Fibroblast of lung (primary cell): ENCODE measurements at regions not wholly inside any gene's neighbourhood (a gene's known extent, or its start where the extent isn't known, plus 50 kb on each side); places are given as distances from the start of the nearest gene placed in this dataset.

Experiments used
- DNase-seq, 2 donors: peaks; one replicate each; pipeline versions ENCODE4 v3.0.0 to v3.0.0-alpha.2; 2010; ENCODE audit warnings: low read depth in 2 of 2
- H2AFZ ChIP-seq: 2 replicates; pipeline ENCODE4 v1.5.1; 2012; ENCODE audit warnings: low read length, control low read depth, inconsistent platforms
- H3K27ac ChIP-seq: 2 replicates; pipeline ENCODE4 v1.5.1; 2011; ENCODE audit warnings: low read length, control low read depth; ENCODE audit not compliant: insufficient read depth
- H3K27me3 ChIP-seq: 2 replicates; pipeline ENCODE4 v1.5.1; 2011; ENCODE audit warnings: mild to moderate bottlenecking, low read length; ENCODE audit not compliant: control insufficient read depth, insufficient read depth
- H3K36me3 ChIP-seq: 2 replicates; pipeline ENCODE4 v1.5.1; 2011; ENCODE audit warnings: low read length; ENCODE audit not compliant: control insufficient read depth, insufficient read depth
- H3K4me1 ChIP-seq: 2 replicates; pipeline ENCODE4 v1.5.1; 2011; ENCODE audit warnings: low read length; ENCODE audit not compliant: control insufficient read depth, insufficient read depth; ENCODE audit errors: extremely low read depth
- H3K4me2 ChIP-seq: 2 replicates; pipeline ENCODE4 v1.5.1; 2011; ENCODE audit warnings: low read length, control low read depth; ENCODE audit not compliant: insufficient read depth; ENCODE audit errors: extremely low read depth
- H3K4me3 ChIP-seq, 4 experiments: fragments of 200-600 bp in 1 of 4; sonication (generic) in 1 of 4; replicated peaks in 1 of 4; 2 replicates each; pipeline ENCODE4 v1.5.1; 2011 to 2016; ENCODE audit warnings: low read length in 4 of 4, low read depth in 3 of 4, mild to moderate bottlenecking in 3 of 4, control low read depth in 2 of 4, inconsistent platforms in 1 of 4, mixed read lengths in 1 of 4; ENCODE audit not compliant: insufficient read depth in 1 of 4; ENCODE audit errors: control extremely low read depth in 1 of 4
- H3K79me2 ChIP-seq: 2 replicates; pipeline ENCODE4 v1.5.1; 2012; ENCODE audit warnings: mild to moderate bottlenecking, low read length, inconsistent platforms; ENCODE audit not compliant: control insufficient read depth, insufficient read depth
- H3K9ac ChIP-seq: 2 replicates; pipeline ENCODE4 v1.5.1; 2011; ENCODE audit warnings: mild to moderate bottlenecking, low read length, control low read depth; ENCODE audit not compliant: insufficient read depth
- H3K9me3 ChIP-seq: 2 replicates; pipeline ENCODE4 v1.5.1; 2012; ENCODE audit warnings: low read depth, low read length; ENCODE audit not compliant: control insufficient read depth, insufficient read depth
- H4K20me1 ChIP-seq: 2 replicates; pipeline ENCODE4 v1.5.1; 2011; ENCODE audit warnings: low read length; ENCODE audit not compliant: control insufficient read depth, insufficient read depth; ENCODE audit errors: extremely low read depth
- CTCF ChIP-seq, 2 donors: IDR thresholded peaks in 1 of 2; conservative IDR thresholded peaks in 1 of 2; 1 replicate in 1 of 2; 2 replicates in 1 of 2; pipeline ENCODE4 v1.5.1; 2011 to 2012; ENCODE audit warnings: low read length in 2 of 2, control low read depth in 1 of 2, inconsistent platforms in 1 of 2, low read depth in 1 of 2, mild to moderate bottlenecking in 1 of 2
- EZH2 ChIP-seq: IDR thresholded peaks from 2 replicates; pipeline ENCODE4 v1.5.1; 2012; ENCODE audit warnings: low read length, control low read depth, mild to moderate bottlenecking; ENCODE audit errors: missing control alignments

GRCh38 chrX:45660477-45660876, 459.8 kb upstream of the DIPK2B start:
- H3K4me2 ChIP-seq, result no peak overlapping the region
- no peaks in the 10 kb centered on the region for H3K27me3 ChIP-seq
- H4K20me1 ChIP-seq, result no peaks in the 10 kb centered on the region
- no peaks in the 10 kb centered on the region for H3K4me1 ChIP-seq
- TF ChIP-seq EZH2 (no peak), CTCF (conservative IDR thresholded peaks at IDR 0.05 in 1 of 2, IDR thresholded peaks at IDR 0.05 in 1 of 2; ENCODE audit: low read depth in 1 of 2, low read length in 2 of 2) (no peak)
- H3K9ac ChIP-seq, result no peak overlapping the region
- no peak overlapping the region for H3K27ac ChIP-seq
- no peaks in the 10 kb centered on the region for H3K79me2 ChIP-seq
- H3K36me3 ChIP-seq, result no peaks in the 10 kb centered on the region
- DNase-seq, result no peak
- no peak overlapping the region for H2AFZ ChIP-seq
- no peaks in the 10 kb centered on the region for H3K9me3 ChIP-seq
- no peak overlapping the region for H3K4me3 ChIP-seq

- no peak overlapping the region for H2AFZ ChIP-seq
- no peaks in the 10 kb centered on the region for H3K36me3 ChIP-seq
- H3K27me3 ChIP-seq, result no peaks in the 10 kb centered on the region
- H3K4me3 ChIP-seq, result no peak overlapping the region
- H4K20me1 ChIP-seq, result no peaks in the 10 kb centered on the region
- H3K9ac ChIP-seq, result no peak overlapping the region
- H3K9me3 ChIP-seq, result no peaks in the 10 kb centered on the region
- no peak for TF ChIP-seq EZH2
- no peak for TF ChIP-seq CTCF (conservative IDR thresholded peaks at IDR 0.05 in 1 of 2, IDR thresholded peaks at IDR 0.05 in 1 of 2; ENCODE audit: low read depth in 1 of 2, low read length in 2 of 2)
- H3K4me2 ChIP-seq, result no peak overlapping the region
- H3K27ac ChIP-seq, result no peak overlapping the region
- no peaks in the 10 kb centered on the region for H3K4me1 ChIP-seq
- no peak for DNase-seq
- H3K79me2 ChIP-seq, result no peaks in the 10 kb centered on the region
These were observed 432.7 kb upstream of the DIPK2B start for GRCh38 chrX:45633419-45633818.

- H3K27ac ChIP-seq, result no peak overlapping the region
- H3K79me2 ChIP-seq, result no peaks in the 10 kb centered on the region
- peaks cover 2% of the 10 kb centered on the region for H3K4me1 ChIP-seq
- no peak overlapping the region for H3K9ac ChIP-seq
- H4K20me1 ChIP-seq, result no peaks in the 10 kb centered on the region
- TF ChIP-seq CTCF (conservative IDR thresholded peaks at IDR 0.05 in 1 of 2, IDR thresholded peaks at IDR 0.05 in 1 of 2; ENCODE audit: low read depth in 1 of 2, low read length in 2 of 2), result no peak
- H3K27me3 ChIP-seq, result no peaks in the 10 kb centered on the region
- no peak overlapping the region for H2AFZ ChIP-seq
- no peak overlapping the region for H3K4me3 ChIP-seq
- no peak for DNase-seq
- no peaks in the 10 kb centered on the region for H3K36me3 ChIP-seq
- no peak overlapping the region for H3K4me2 ChIP-seq
- H3K9me3 ChIP-seq, result no peaks in the 10 kb centered on the region
These were observed 431.8 kb upstream of the DIPK2B start for GRCh38 chrX:45632506-45632905.
